SK-N-MC (cell line): ENCODE measurements at regions not wholly inside any gene's neighbourhood (a gene's known extent, or its start where the extent isn't known, plus 50 kb on each side); places are given as distances from the start of the nearest gene placed in this dataset.

Experiments used
- EZH2 ChIP-seq: fragments of 200-600 bp; sonication (generic); IDR thresholded peaks from one replicate; pipeline ENCODE4 v1.6.1; 2017; ENCODE audit warnings: antibody characterized with exemption
- FOXP2 ChIP-seq: optimal IDR thresholded peaks from 2 replicates; pipeline ENCODE3; 2011; ENCODE audit warnings: mild to moderate bottlenecking, moderate library complexity; ENCODE audit not compliant: insufficient read depth; ENCODE audit errors: extremely low read length, control extremely low read depth
- POLR2AphosphoS5 ChIP-seq: IDR thresholded peaks from 2 replicates; pipeline ENCODE4 v1.6.1; 2012; ENCODE audit warnings: mild to moderate bottlenecking, low read depth, low read length, borderline replicate concordance

- TF ChIP-seq EZH2 (no peak), POLR2AphosphoS5 (no peak), FOXP2 (no peak)
Measured at GRCh38 chr5:89950234-89950633, 459.3 kb downstream of the CETN3 start.
